Panc1 (cell line): ENCODE measurements at regions not wholly inside any gene's neighbourhood (a gene's known extent, or its start where the extent isn't known, plus 50 kb on each side); places are given as distances from the start of the nearest gene placed in this dataset.

Source experiments
- CTCF ChIP-seq: fragments of 450-650 bp; IDR thresholded peaks from 2 replicates; pipeline ENCODE4 v1.5.1; 2017; ENCODE audit warnings: mild to moderate bottlenecking
- POLR2AphosphoS5 ChIP-seq: IDR thresholded peaks from 2 replicates; pipeline ENCODE4 v1.6.1; 2012; ENCODE audit warnings: mild to moderate bottlenecking, low read depth, low read length, moderate library complexity
- REST ChIP-seq, 2 experiments: IDR thresholded peaks; 2 replicates each; pipeline ENCODE4 v1.6.1; 2011 to 2012; ENCODE audit warnings: low read depth in 2 of 2, control low read depth in 1 of 2, low read length in 1 of 2, mild to moderate bottlenecking in 1 of 2, moderate library complexity in 1 of 2; ENCODE audit not compliant: insufficient read depth in 1 of 2
- SIN3A ChIP-seq: IDR thresholded peaks from 2 replicates; pipeline ENCODE4 v1.6.1; 2012; ENCODE audit warnings: low read depth, mild to moderate bottlenecking, low read length, moderate library complexity, borderline replicate concordance; ENCODE audit not compliant: insufficient read depth
- TCF7L2 ChIP-seq: IDR thresholded peaks from 2 replicates; pipeline ENCODE4 v1.6.1; 2011; ENCODE audit warnings: mild to moderate bottlenecking, low read depth, low read length, inconsistent platforms

DNA sequence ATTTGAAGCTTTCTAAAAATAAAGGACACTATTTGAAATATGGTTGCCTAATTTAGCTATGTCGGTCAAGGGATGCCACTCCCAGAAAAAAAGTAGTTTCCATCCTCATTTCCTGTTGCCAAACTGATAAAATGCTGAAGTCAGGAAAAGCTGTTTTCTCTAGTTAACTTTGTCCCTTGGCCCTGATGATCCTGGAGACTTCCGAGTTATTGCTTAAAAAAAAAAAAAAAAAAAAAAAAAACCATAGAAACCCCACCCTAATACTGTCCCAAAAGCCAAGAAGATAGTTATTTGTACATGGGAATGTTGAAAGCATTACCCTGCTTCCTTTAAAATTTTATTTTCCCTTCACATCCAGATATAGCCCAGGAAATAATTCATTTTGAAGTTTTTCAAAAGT, 236.7 kb downstream of the SOD2 start:
- no peak for TF ChIP-seq CTCF
- no peak for TF ChIP-seq POLR2AphosphoS5
- TF ChIP-seq TCF7L2: no peak
- no peak for TF ChIP-seq REST (IDR thresholded peaks at IDR 0.05; ENCODE audit: insufficient read depth in 1 of 2, low read depth in 2 of 2, low read length in 1 of 2)
- no peak for TF ChIP-seq SIN3A
